ENCODE measurements at regions not wholly inside any gene's neighbourhood (a gene's known extent, or its start where the extent isn't known, plus 50 kb on each side); places are given as distances from the start of the nearest gene placed in this dataset.

GRCh38 chr2:211270257-211270656, 713.9 kb downstream of the CPS1 start:
- no peak overlapping the region for H3K27ac Mint-ChIP-seq
- no peaks in the 10 kb centered on the region for H3K9me3 Mint-ChIP-seq
- H3K4me1 Mint-ChIP-seq, result no peaks in the 10 kb centered on the region
- H3K36me3 Mint-ChIP-seq, result no peaks in the 10 kb centered on the region
- no peaks in the 10 kb centered on the region for H3K27me3 Mint-ChIP-seq
- no peak overlapping the region for H3K4me3 Mint-ChIP-seq

GRCh38 chr2:211281430-211282073, 725.2 kb downstream of the CPS1 start:
- Mint-ChIP-seq H3K4me3 (no peak overlapping the region), H3K4me1 (no peaks in the 10 kb centered on the region), H3K27ac (no peak overlapping the region), H3K27me3 (no peaks in the 10 kb centered on the region), H3K9me3 (peaks cover 0 to 3% (median 2%) of the 10 kb centered on the region in 3 donors), H3K36me3 (no peaks in the 10 kb centered on the region)

GRCh38 chr2:211302676-211303075, 746.3 kb downstream of the CPS1 start:
- Mint-ChIP-seq H3K4me3 (no peak overlapping the region), H3K4me1 (no peaks in the 10 kb centered on the region), H3K27ac (no peak overlapping the region), H3K27me3 (no peaks in the 10 kb centered on the region), H3K36me3 (peaks cover 3% of the 10 kb centered on the region), H3K9me3 (peaks cover 0 to 10% (median 0%) of the 10 kb centered on the region in 3 donors)

DNA sequence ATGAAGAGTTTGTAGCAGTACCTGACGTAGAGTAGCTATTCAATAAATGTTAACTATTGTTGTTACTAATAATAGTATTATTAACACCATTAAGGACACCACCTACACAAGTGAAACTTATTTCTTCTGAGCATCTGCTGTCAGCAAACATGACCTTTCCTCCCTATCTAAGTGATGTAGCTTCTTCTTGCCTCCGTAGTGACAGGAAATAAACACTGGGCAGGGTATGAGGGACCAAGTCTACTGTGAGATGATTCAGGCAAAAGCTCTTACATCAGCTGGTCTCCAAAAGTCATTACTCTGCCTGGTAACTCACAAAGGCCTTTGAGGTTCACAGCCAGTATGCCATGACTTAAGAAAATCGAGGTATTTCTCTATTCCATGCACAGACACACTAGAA, 750.5 kb downstream of the CPS1 start:
- Mint-ChIP-seq H3K27me3 (no peaks in the 10 kb centered on the region), H3K9me3 (peaks cover 0 to 7% (median 0%) of the 10 kb centered on the region in 3 donors), H3K36me3 (no peaks in the 10 kb centered on the region), H3K4me1 (no peaks in the 10 kb centered on the region), H3K4me3 (no peak overlapping the region), H3K27ac (no peak overlapping the region)
